Panc1 (cell line): ENCODE measurements at regions not wholly inside any gene's neighbourhood (a gene's known extent, or its start where the extent isn't known, plus 50 kb on each side); places are given as distances from the start of the nearest gene placed in this dataset.

Experiments used
- CTCF ChIP-seq: fragments of 450-650 bp; IDR thresholded peaks from 2 replicates; pipeline ENCODE4 v1.5.1; 2017; ENCODE audit warnings: mild to moderate bottlenecking
- POLR2AphosphoS5 ChIP-seq: IDR thresholded peaks from 2 replicates; pipeline ENCODE4 v1.6.1; 2012; ENCODE audit warnings: mild to moderate bottlenecking, low read depth, low read length, moderate library complexity
- REST ChIP-seq, 2 experiments: IDR thresholded peaks; 2 replicates each; pipeline ENCODE4 v1.6.1; 2011 to 2012; ENCODE audit warnings: low read depth in 2 of 2, control low read depth in 1 of 2, low read length in 1 of 2, mild to moderate bottlenecking in 1 of 2, moderate library complexity in 1 of 2; ENCODE audit not compliant: insufficient read depth in 1 of 2

- TF ChIP-seq CTCF (no peak), POLR2AphosphoS5 (no peak), REST (IDR thresholded peaks at IDR 0.05; ENCODE audit: insufficient read depth in 1 of 2, low read depth in 2 of 2, low read length in 1 of 2) (no peak)
These were observed 760.3 kb downstream of the EFNA5 start for GRCh38 chr5:106910486-106910885.
